K562 (cell line): ENCODE measurements at regions not wholly inside any gene's neighbourhood (a gene's known extent, or its start where the extent isn't known, plus 50 kb on each side); places are given as distances from the start of the nearest gene placed in this dataset.

Source experiments
- ATAC-seq: fragments of 200-7000 bp; cut with Tn5 transposase; 3 replicates; pipeline ENCODE4 v1.9.1; 2020; ENCODE audit warnings: moderate library complexity
- BruUV-seq: library from RNA; stranded (reverse); fragments of 400-500 nt; replicated peaks from 2 replicates; lab custom pipeline; 2021; lab: Mats Ljungman, UMichigan
- CTCF ChIA-PET: fragments of 300-600 bp; formaldehyde crosslinking; extraction: SDS; loops from one replicate; lab custom pipeline; 2021; ENCODE audit warnings: low intra/inter-chr PET ratio; lab: Yijun Ruan, JAX
- POLR2A ChIA-PET: fragments of 300-600, 350-650 bp; sonication (Branson Sonifier 250); formaldehyde crosslinking; extraction: SDS; loops from one replicate; lab custom pipeline; 2021; ENCODE audit warnings: antibody characterized with exemption, inconsistent platforms; lab: Yijun Ruan, JAX
- DNase-seq, 4 experiments: peaks; one replicate each; pipeline versions ENCODE4 v3.0.0 to v3.0.0-alpha.2; 2011 to 2018; ENCODE audit warnings: low spot score in 3 of 4, mixed read lengths in 3 of 4; ENCODE audit errors: extremely low read depth in 1 of 4
- FAIRE-seq: peaks from 2 replicates; lab custom pipeline; 2011; peaks lifted over from hg19 to GRCh38; lab: Jason Lieb, UNC
- H2AFZ ChIP-seq: 2 replicates; pipeline ENCODE4 v1.6.0; 2011; ENCODE audit warnings: low read depth, low read length, control low read depth, inconsistent platforms
- H3K27ac ChIP-seq: fragments of 200-600 bp; 3 replicates; pipeline ENCODE4 v1.8.0; 2011; ENCODE audit warnings: low read depth, mild to moderate bottlenecking, control low read depth, inconsistent platforms, low read length, moderate library complexity, mixed read lengths; ENCODE audit errors: extremely low read depth
- H3K27me3 ChIP-seq, 2 experiments: fragments of 300-600 bp in 1 of 2; 2 replicates in 1 of 2; 3 replicates in 1 of 2; pipeline versions ENCODE4 v1.6.0 to v1.8.0; 2011; ENCODE audit warnings: inconsistent platforms in 2 of 2, low read length in 2 of 2, mild to moderate bottlenecking in 1 of 2, mixed read lengths in 1 of 2, moderate library complexity in 1 of 2; ENCODE audit not compliant: control insufficient read depth in 2 of 2, insufficient read depth in 2 of 2
- H3K36me3 ChIP-seq: fragments of 300-600 bp; 3 replicates; pipeline ENCODE4 v1.8.0; 2011; ENCODE audit warnings: mild to moderate bottlenecking, low read length, inconsistent platforms; ENCODE audit not compliant: control insufficient read depth, insufficient read depth
- H3K4me1 ChIP-seq, 2 experiments: fragments of 200-600 bp in 1 of 2; replicated peaks in 1 of 2; 2 replicates in 1 of 2; 3 replicates in 1 of 2; pipeline versions ENCODE4 v1.5.1 to v1.8.0; 2011; ENCODE audit warnings: inconsistent platforms in 2 of 2, low read length in 2 of 2, mild to moderate bottlenecking in 1 of 2, mixed read lengths in 1 of 2, moderate library complexity in 1 of 2; ENCODE audit not compliant: control insufficient read depth in 2 of 2, insufficient read depth in 2 of 2
- H3K4me2 ChIP-seq: 2 replicates; pipeline ENCODE4 v1.6.1; 2011; ENCODE audit warnings: low read length, control low read depth, inconsistent platforms, mixed read lengths; ENCODE audit not compliant: insufficient read depth
- H3K4me3 ChIP-seq: fragments of 200-600 bp; sonication (generic), shearing (Covaris generic); 2 replicates; pipeline ENCODE4 v1.5.1; 2016; ENCODE audit warnings: control low read depth, inconsistent platforms
- H3K79me2 ChIP-seq: fragments of 200-600 bp; 3 replicates; pipeline ENCODE4 v1.8.0; 2011; ENCODE audit warnings: low read length, inconsistent platforms; ENCODE audit not compliant: control insufficient read depth, insufficient read depth
- H3K9ac ChIP-seq, 2 experiments: 2 replicates each; pipeline versions ENCODE4 v1.6.0 to v1.6.1; 2011; ENCODE audit warnings: low read depth in 2 of 2, low read length in 2 of 2, control low read depth in 1 of 2, inconsistent platforms in 1 of 2, mild to moderate bottlenecking in 1 of 2, mixed read lengths in 1 of 2; ENCODE audit not compliant: insufficient read depth in 1 of 2
- H3K9me1 ChIP-seq: one replicate; pipeline ENCODE4 v1.6.0; 2011; ENCODE audit warnings: inconsistent platforms, mild to moderate bottlenecking, low read length, moderate library complexity; ENCODE audit not compliant: control insufficient read depth, insufficient read depth
- H3K9me3 ChIP-seq: replicated peaks from 2 replicates; pipeline ENCODE4 v1.5.1; 2011; ENCODE audit warnings: low read depth, low read length, inconsistent platforms; ENCODE audit not compliant: control insufficient read depth, insufficient read depth
- H4K20me1 ChIP-seq: replicated peaks from 2 replicates; pipeline ENCODE4 v1.6.1; 2011; ENCODE audit warnings: low read length, inconsistent platforms, mixed read lengths; ENCODE audit not compliant: control insufficient read depth, insufficient read depth
- BDP1 ChIP-seq: IDR thresholded peaks from 3 replicates; pipeline ENCODE4 v1.6.1; 2011; ENCODE audit not compliant: insufficient read length, insufficient read depth
- IRF2 ChIP-seq: sonication (generic); formaldehyde crosslinking; IDR thresholded peaks from 2 replicates; pipeline ENCODE4 v1.8.1; 2022; ENCODE audit warnings: mild to moderate bottlenecking, missing genetic modification reagents
- KLF1 ChIP-seq: fragments of 450-650 bp; IDR thresholded peaks from 2 replicates; pipeline ENCODE4 v1.6.1; 2016; ENCODE audit warnings: missing genetic modification characterization, missing compliant biosample characterization
- POLR2B ChIP-seq: fragments of 450-650 bp; IDR thresholded peaks from 2 replicates; pipeline ENCODE4 v1.6.1; 2018; ENCODE audit warnings: low read depth; ENCODE audit not compliant: partially characterized antibody
- PTRF ChIP-seq: fragments of 450-650 bp; IDR thresholded peaks from 2 replicates; pipeline ENCODE4 v1.6.1; 2016; ENCODE audit warnings: mild to moderate bottlenecking, missing genetic modification characterization, missing compliant biosample characterization
- SREBF2 ChIP-seq: sonication (generic); formaldehyde crosslinking; IDR thresholded peaks from 2 replicates; pipeline ENCODE4 v1.4.0; 2020; ENCODE audit warnings: mild to moderate bottlenecking, missing genetic modification reagents
- TFAM ChIP-seq: fragments of 250-450 bp; sonication (Bioruptor Pico); conservative IDR thresholded peaks from 2 replicates; pipeline ENCODE4 v1.5.0; 2021; ENCODE audit warnings: mild to moderate bottlenecking, moderate library complexity
- TOE1 ChIP-seq, 2 experiments: fragments of 450-650 bp in 1 of 2; sonication (generic) in 1 of 2; formaldehyde crosslinking in 1 of 2; IDR thresholded peaks; 2 replicates each; pipeline versions ENCODE4 v1.7.1 to v1.8.0; 2016 to 2022; ENCODE audit warnings: borderline replicate concordance in 2 of 2, mild to moderate bottlenecking in 2 of 2, antibody characterized with exemption in 1 of 2, inconsistent platforms in 1 of 2, low read depth in 1 of 2, missing genetic modification reagents in 1 of 2, moderate library complexity in 1 of 2
- WGBS: fragments of 100-300 bp; shearing (Covaris generic); methylation state at CpG from one replicate; pipeline ENCODE4 v1.1.6; 2016; ENCODE audit warnings: low coverage, mixed read lengths; ENCODE audit not compliant: insufficient coverage; ENCODE audit errors: missing lambda C conversion rate; 5-methylcytosine and 5-hydroxymethylcytosine counted together
- in situ Hi-C: fragments of 300-500 bp; cut with MboI; formaldehyde crosslinking; loops from 4 replicates; pipeline ENCODE4 v1.15.0; 2018; ENCODE audit warnings: inconsistent platforms, mixed read lengths
- intact Hi-C: fragments of 100-400 bp; cut with micrococcal nuclease; formaldehyde crosslinking; loops from 2 replicates; pipeline ENCODE4 v1.14.2; 2022
- TF ChIP-seq, protein P1 (sequence below), 2 experiments: fragments of 450-650 bp in 1 of 2; IDR thresholded peaks; 2 replicates each; pipeline ENCODE4 v1.6.1; 2011 to 2017; ENCODE audit warnings: low read depth in 2 of 2, antibody characterized with exemption in 1 of 2, borderline replicate concordance in 1 of 2, low read length in 1 of 2, mild to moderate bottlenecking in 1 of 2, mixed read lengths in 1 of 2; ENCODE audit not compliant: control insufficient read depth in 1 of 2
- TF ChIP-seq, protein P2 (sequence below): fragments of 200-800 bp; sonication (Bioruptor generic); IDR thresholded peaks from 2 replicates; pipeline ENCODE4 v1.6.1; 2017; ENCODE audit warnings: missing genetic modification characterization, missing compliant biosample characterization
- TF ChIP-seq, protein P3 (sequence below): fragments of 450-650 bp; IDR thresholded peaks from 2 replicates; pipeline ENCODE4 v1.6.1; 2014; ENCODE audit warnings: low read depth, mild to moderate bottlenecking, moderate library complexity, borderline replicate concordance

DNA sequence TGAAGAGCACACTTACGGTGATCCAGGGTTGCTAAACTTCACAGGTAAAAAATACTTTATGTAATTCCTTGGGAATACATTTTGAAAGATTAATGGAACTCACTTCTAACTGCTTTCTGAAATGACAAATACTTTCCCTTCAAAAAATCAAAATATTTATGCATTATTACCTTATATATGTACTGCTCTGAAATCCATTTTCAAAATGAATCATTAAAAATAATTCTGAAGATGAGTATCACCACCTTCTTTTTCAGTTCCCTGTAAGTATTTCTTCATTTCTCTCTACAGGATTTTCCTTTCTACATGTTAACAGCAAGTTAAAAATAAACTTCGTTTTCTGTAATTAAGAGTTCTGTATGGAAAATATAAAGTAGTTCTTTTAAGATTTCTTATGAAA lies 428.6 kb downstream of the TMA16 start:
- Histone ChIP-seq H3K4me1 (no peaks in the 10 kb centered on the region), H3K4me2 (no peak overlapping the region), H3K79me2 (no peaks in the 10 kb centered on the region), H3K27ac (no peak overlapping the region), H3K4me3 (no peak overlapping the region), H3K36me3 (no peaks in the 10 kb centered on the region), H2AFZ (no peak overlapping the region), H4K20me1 (no peaks in the 10 kb centered on the region), H3K27me3 (no peaks in the 10 kb centered on the region), H3K9ac (no peak overlapping the region), H3K9me3 (0 out of 2 replicates have a peak, but pooled peaks cover 2% of the 10 kb centered on the region), H3K9me1 (no peaks in the 10 kb centered on the region)
- ChIA-PET CTCF (no interaction called here), POLR2A (no interaction called here)
- ATAC-seq (no peak), DNase-seq (no peak), FAIRE-seq (no peak)
- TF ChIP-seq, protein P1, sequence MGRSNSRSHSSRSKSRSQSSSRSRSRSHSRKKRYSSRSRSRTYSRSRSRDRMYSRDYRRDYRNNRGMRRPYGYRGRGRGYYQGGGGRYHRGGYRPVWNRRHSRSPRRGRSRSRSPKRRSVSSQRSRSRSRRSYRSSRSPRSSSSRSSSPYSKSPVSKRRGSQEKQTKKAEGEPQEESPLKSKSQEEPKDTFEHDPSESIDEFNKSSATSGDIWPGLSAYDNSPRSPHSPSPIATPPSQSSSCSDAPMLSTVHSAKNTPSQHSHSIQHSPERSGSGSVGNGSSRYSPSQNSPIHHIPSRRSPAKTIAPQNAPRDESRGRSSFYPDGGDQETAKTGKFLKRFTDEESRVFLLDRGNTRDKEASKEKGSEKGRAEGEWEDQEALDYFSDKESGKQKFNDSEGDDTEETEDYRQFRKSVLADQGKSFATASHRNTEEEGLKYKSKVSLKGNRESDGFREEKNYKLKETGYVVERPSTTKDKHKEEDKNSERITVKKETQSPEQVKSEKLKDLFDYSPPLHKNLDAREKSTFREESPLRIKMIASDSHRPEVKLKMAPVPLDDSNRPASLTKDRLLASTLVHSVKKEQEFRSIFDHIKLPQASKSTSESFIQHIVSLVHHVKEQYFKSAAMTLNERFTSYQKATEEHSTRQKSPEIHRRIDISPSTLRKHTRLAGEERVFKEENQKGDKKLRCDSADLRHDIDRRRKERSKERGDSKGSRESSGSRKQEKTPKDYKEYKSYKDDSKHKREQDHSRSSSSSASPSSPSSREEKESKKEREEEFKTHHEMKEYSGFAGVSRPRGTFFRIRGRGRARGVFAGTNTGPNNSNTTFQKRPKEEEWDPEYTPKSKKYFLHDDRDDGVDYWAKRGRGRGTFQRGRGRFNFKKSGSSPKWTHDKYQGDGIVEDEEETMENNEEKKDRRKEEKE (IDR thresholded peaks at IDR 0.05; ENCODE audit: borderline replicate concordance in 1 of 2, control insufficient read depth in 1 of 2, low read depth in 2 of 2, low read length in 1 of 2): no peak
- TF ChIP-seq IRF2 (CRISPR knock-in tag): no peak
- TF ChIP-seq BDP1: no peak
- TF ChIP-seq TFAM (CRISPR knock-in tag): no peak
- no peak for TF ChIP-seq KLF1
- no peak for TF ChIP-seq TOE1 (IDR thresholded peaks at IDR 0.05; ENCODE audit: borderline replicate concordance)
- no peak for TF ChIP-seq TOE1 (CRISPR knock-in tag; IDR thresholded peaks at IDR 0.05; ENCODE audit: borderline replicate concordance, low read depth)
- TF ChIP-seq POLR2B: no peak
- TF ChIP-seq, protein P2, sequence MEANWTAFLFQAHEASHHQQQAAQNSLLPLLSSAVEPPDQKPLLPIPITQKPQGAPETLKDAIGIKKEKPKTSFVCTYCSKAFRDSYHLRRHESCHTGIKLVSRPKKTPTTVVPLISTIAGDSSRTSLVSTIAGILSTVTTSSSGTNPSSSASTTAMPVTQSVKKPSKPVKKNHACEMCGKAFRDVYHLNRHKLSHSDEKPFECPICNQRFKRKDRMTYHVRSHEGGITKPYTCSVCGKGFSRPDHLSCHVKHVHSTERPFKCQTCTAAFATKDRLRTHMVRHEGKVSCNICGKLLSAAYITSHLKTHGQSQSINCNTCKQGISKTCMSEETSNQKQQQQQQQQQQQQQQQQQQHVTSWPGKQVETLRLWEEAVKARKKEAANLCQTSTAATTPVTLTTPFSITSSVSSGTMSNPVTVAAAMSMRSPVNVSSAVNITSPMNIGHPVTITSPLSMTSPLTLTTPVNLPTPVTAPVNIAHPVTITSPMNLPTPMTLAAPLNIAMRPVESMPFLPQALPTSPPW: no peak
- TF ChIP-seq SREBF2 (CRISPR knock-in tag): no peak
- no peak for TF ChIP-seq PTRF (tag)
- TF ChIP-seq, protein P3, sequence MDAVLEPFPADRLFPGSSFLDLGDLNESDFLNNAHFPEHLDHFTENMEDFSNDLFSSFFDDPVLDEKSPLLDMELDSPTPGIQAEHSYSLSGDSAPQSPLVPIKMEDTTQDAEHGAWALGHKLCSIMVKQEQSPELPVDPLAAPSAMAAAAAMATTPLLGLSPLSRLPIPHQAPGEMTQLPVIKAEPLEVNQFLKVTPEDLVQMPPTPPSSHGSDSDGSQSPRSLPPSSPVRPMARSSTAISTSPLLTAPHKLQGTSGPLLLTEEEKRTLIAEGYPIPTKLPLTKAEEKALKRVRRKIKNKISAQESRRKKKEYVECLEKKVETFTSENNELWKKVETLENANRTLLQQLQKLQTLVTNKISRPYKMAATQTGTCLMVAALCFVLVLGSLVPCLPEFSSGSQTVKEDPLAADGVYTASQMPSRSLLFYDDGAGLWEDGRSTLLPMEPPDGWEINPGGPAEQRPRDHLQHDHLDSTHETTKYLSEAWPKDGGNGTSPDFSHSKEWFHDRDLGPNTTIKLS: no peak
- 3% methylated on average over 2 of the region's 2 CpGs for WGBS
- no TSS peak for BruUV-seq
- in situ Hi-C loops (no loop called here), intact Hi-C loops (no loop called here)
